HEK293 (cell line): ENCODE measurements at regions not wholly inside any gene's neighbourhood (a gene's known extent, or its start where the extent isn't known, plus 50 kb on each side); places are given as distances from the start of the nearest gene placed in this dataset.

Source experiments
- HOXC10 ChIP-seq: sonication (generic); formaldehyde crosslinking; IDR thresholded peaks from 2 replicates; pipeline ENCODE4 v1.8.1; 2023; ENCODE audit warnings: mild to moderate bottlenecking, missing genetic modification reagents
- MZF1 ChIP-seq: fragments of 450-650 bp; formaldehyde crosslinking; IDR thresholded peaks from 2 replicates; pipeline ENCODE4 v1.5.1; 2017; ENCODE audit warnings: missing biosample characterization, missing genetic modification characterization, borderline replicate concordance
- SCRT2 ChIP-seq: fragments of 450-650 bp; formaldehyde crosslinking; IDR thresholded peaks from 2 replicates; pipeline ENCODE4 v1.5.1; 2016; ENCODE audit warnings: missing biosample characterization, missing genetic modification characterization
- SP2 ChIP-seq: fragments of 450-650 bp; formaldehyde crosslinking; IDR thresholded peaks from 2 replicates; pipeline ENCODE4 v1.5.1; 2016; ENCODE audit warnings: missing biosample characterization, missing genetic modification characterization
- ZBTB8A ChIP-seq: fragments of 450-650 bp; formaldehyde crosslinking; IDR thresholded peaks from 2 replicates; pipeline ENCODE4 v1.5.1; 2016; ENCODE audit warnings: missing biosample characterization, missing genetic modification characterization
- ZNF184 ChIP-seq: fragments of 450-650 bp; IDR thresholded peaks from 2 replicates; pipeline ENCODE4 v1.5.1; 2018; ENCODE audit warnings: missing biosample characterization, mild to moderate bottlenecking, missing genetic modification characterization
- ZNF2 ChIP-seq: fragments of 450-650 bp; formaldehyde crosslinking; IDR thresholded peaks from 2 replicates; pipeline ENCODE4 v1.5.1; 2016; ENCODE audit warnings: missing biosample characterization, missing genetic modification characterization
- ZNF23 ChIP-seq: fragments of 450-650 bp; formaldehyde crosslinking; IDR thresholded peaks from 2 replicates; pipeline ENCODE4 v1.5.1; 2016; ENCODE audit warnings: missing biosample characterization, missing genetic modification characterization, borderline replicate concordance
- ZNF24 ChIP-seq: fragments of 450-650 bp; formaldehyde crosslinking; IDR thresholded peaks from 2 replicates; pipeline ENCODE4 v1.5.1; 2016; ENCODE audit warnings: missing biosample characterization, missing genetic modification characterization
- ZNF335 ChIP-seq: fragments of 450-650 bp; formaldehyde crosslinking; conservative IDR thresholded peaks from 2 replicates; pipeline ENCODE4 v1.5.1; 2016; ENCODE audit warnings: missing biosample characterization, missing genetic modification characterization
- ZNF544 ChIP-seq: fragments of 450-650 bp; formaldehyde crosslinking; IDR thresholded peaks from 2 replicates; pipeline ENCODE4 v1.5.0; 2017; ENCODE audit warnings: missing biosample characterization, missing genetic modification characterization
- TF ChIP-seq, protein P1 (sequence below): fragments of 450-650 bp; formaldehyde crosslinking; IDR thresholded peaks from 2 replicates; pipeline ENCODE4 v1.5.1; 2016; ENCODE audit warnings: missing biosample characterization, missing genetic modification characterization
- TF ChIP-seq, protein P2 (sequence below): fragments of 450-650 bp; formaldehyde crosslinking; IDR thresholded peaks from 2 replicates; pipeline ENCODE4 v1.5.1; 2016; ENCODE audit warnings: missing biosample characterization, missing genetic modification characterization
- TF ChIP-seq, protein P3 (sequence below): fragments of 450-650 bp; formaldehyde crosslinking; IDR thresholded peaks from 2 replicates; pipeline ENCODE4 v1.5.1; 2016; ENCODE audit warnings: missing biosample characterization, missing genetic modification characterization

DNA sequence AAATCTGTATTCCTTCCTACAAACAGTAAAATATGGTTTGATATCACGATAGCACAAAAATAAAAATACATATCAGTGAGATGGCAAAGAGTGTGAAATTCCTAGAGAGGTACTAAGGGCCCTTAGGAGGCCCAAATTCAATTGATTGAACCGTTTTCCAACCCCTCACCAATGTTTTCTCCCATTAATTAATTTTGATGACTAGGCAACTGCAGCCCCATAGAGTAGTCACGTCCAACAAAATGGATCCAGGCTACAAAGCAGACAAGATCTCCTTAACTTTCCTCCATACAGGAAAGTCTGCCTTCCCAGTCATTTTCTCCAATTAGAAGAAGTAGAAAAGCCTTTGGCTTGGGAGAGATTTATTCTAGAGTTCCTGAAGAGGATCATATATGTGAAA lies 193.9 kb downstream of the PLOD2 start:
- TF ChIP-seq ZNF184 (no peak), SCRT2 (tag by site-specific recombination) (no peak), ZNF335 (no peak), MZF1 (tag by site-specific recombination) (no peak), ZNF24 (tag by site-specific recombination) (no peak), HOXC10 (CRISPR knock-in tag) (no peak), ZBTB8A (no peak), ZNF2 (tag by site-specific recombination) (no peak), SP2 (tag by site-specific recombination) (no peak), ZNF23 (tag by site-specific recombination) (no peak), ZNF544 (tag by site-specific recombination) (no peak)
- TF ChIP-seq, protein P1, sequence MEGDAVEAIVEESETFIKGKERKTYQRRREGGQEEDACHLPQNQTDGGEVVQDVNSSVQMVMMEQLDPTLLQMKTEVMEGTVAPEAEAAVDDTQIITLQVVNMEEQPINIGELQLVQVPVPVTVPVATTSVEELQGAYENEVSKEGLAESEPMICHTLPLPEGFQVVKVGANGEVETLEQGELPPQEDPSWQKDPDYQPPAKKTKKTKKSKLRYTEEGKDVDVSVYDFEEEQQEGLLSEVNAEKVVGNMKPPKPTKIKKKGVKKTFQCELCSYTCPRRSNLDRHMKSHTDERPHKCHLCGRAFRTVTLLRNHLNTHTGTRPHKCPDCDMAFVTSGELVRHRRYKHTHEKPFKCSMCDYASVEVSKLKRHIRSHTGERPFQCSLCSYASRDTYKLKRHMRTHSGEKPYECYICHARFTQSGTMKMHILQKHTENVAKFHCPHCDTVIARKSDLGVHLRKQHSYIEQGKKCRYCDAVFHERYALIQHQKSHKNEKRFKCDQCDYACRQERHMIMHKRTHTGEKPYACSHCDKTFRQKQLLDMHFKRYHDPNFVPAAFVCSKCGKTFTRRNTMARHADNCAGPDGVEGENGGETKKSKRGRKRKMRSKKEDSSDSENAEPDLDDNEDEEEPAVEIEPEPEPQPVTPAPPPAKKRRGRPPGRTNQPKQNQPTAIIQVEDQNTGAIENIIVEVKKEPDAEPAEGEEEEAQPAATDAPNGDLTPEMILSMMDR (tag by site-specific recombination), result no peak
- TF ChIP-seq, protein P2, sequence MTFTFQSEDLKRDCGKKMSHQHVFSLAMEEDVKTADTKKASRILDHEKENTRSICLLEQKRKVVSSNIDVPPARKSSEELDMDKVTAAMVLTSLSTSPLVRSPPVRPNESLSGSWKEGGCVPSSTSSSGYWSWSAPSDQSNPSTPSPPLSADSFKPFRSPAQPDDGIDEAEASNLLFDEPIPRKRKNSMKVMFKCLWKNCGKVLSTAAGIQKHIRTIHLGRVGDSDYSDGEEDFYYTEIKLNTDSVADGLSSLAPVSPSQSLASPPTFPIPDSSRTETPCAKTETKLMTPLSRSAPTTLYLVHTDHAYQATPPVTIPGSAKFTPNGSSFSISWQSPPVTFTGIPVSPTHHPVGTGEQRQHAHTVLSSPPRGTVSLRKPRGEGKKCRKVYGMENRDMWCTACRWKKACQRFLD (tag by site-specific recombination), result no peak
- TF ChIP-seq, protein P3, sequence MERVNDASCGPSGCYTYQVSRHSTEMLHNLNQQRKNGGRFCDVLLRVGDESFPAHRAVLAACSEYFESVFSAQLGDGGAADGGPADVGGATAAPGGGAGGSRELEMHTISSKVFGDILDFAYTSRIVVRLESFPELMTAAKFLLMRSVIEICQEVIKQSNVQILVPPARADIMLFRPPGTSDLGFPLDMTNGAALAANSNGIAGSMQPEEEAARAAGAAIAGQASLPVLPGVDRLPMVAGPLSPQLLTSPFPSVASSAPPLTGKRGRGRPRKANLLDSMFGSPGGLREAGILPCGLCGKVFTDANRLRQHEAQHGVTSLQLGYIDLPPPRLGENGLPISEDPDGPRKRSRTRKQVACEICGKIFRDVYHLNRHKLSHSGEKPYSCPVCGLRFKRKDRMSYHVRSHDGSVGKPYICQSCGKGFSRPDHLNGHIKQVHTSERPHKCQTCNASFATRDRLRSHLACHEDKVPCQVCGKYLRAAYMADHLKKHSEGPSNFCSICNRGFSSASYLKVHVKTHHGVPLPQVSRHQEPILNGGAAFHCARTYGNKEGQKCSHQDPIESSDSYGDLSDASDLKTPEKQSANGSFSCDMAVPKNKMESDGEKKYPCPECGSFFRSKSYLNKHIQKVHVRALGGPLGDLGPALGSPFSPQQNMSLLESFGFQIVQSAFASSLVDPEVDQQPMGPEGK, result no peak
